ENCODE measurements at regions not wholly inside any gene's neighbourhood (a gene's known extent, or its start where the extent isn't known, plus 50 kb on each side); places are given as distances from the start of the nearest gene placed in this dataset.
"Not testable (repeated sequence)": the region's sequence is repeated elsewhere in the genome, so short reads cannot be mapped to it uniquely, and the experiment has no call there.

DNA sequence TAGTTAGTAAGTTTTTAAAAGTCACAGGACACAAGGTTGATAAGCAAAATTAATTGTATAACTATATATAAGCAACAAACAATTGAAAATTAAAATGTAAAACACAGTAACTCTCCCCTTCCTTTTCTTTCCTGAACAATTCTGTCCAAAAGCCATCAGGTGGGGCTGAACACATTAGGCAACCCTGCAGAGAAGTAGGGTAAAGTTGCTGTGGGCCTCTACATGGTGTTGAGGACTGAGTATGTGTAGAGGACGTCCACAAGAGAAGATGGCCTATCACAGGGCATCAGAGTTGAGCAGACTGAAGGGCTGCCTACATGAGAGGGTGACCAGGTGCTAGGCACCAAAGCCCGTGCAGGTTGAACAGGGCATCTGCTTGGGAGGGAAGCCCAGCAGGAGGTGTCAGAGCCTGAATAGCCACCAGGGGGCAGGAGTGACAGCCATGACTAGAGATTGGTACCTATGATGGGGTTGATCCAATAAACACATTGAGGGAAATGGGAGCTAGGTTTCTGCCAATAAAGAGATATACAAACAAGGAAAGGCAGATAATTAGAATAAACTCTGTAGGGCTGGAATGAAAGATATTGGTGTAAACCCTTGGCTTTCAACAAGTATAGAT, 415.1 kb downstream of the NPIPA8 start:
- ATAC-seq (ENCODE audit: low FRiP score) (no peak), DNase-seq (peak in 1 of 2 donors; percentile 47)
- Histone ChIP-seq H3K27me3 (ENCODE audit: control insufficient read depth in 1 of 2, insufficient read depth in 2 of 2, low read length in 1 of 2) (no peaks in the 10 kb centered on the region), H3K36me3 (ENCODE audit: control insufficient read depth in 1 of 2, insufficient read depth in 2 of 2, low read length in 1 of 2) (no peaks in the 10 kb centered on the region), H3K27ac (ENCODE audit: low read depth in 1 of 2, low read length in 2 of 2) (no peak overlapping the region), H3K4me3 (ENCODE audit: low read length in 2 of 2) (no peak overlapping the region), H3K4me1 (ENCODE audit: control insufficient read depth in 1 of 2, insufficient read depth in 2 of 2, low read length in 2 of 2) (no peaks in the 10 kb centered on the region), H3K9me3 (ENCODE audit: control insufficient read depth, low read length) (peaks cover 6% of the 10 kb centered on the region)
- intact Hi-C loops (cut with DNase I) = no loop called here
- WGBS, 2 donors = 57 to 68% methylated on average over 2 of the region's 2 CpGs

DNA sequence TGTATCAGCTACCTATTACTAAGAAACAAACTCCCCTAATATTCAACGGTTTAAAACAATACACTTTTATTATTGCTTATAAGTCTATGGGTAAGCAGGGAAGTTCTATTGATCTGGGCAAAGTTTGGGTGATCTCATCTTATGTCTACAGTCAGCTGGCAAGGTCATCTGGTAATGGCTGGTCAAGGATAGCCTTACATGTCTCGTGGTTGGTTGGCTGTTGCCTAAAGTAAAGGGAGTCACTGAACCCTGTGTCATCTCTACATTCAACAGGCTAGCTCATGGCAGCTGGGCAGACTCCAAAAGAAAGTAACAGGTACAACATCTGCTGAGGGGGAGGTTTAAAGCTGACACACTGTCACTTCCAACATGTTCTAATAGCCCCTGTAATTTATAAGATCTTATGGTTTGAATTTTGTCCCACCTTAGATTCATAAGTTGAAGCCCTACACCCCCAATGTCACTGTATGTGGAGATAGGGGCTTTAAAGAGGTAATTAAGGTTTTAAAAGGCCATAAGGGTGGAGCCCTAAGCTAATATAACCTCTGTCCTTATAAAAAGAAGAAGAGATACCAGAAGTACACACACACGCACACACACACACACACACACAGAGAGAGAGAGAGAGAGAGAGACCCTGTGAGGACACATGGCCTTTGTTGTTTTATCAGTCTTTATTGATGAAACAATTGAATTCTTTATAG, 419.1 kb downstream of the NPIPA8 start:
- Histone ChIP-seq H3K36me3 (ENCODE audit: control insufficient read depth in 1 of 2, insufficient read depth in 2 of 2, low read length in 1 of 2) (no peaks in the 10 kb centered on the region), H3K27ac (ENCODE audit: low read depth in 1 of 2, low read length in 2 of 2) (no peak overlapping the region), H3K27me3 (ENCODE audit: control insufficient read depth in 1 of 2, insufficient read depth in 2 of 2, low read length in 1 of 2) (no peaks in the 10 kb centered on the region), H3K4me3 (ENCODE audit: low read length in 2 of 2) (no peak overlapping the region), H3K4me1 (ENCODE audit: control insufficient read depth in 1 of 2, insufficient read depth in 2 of 2, low read length in 2 of 2) (no peaks in the 10 kb centered on the region), H3K9me3 (ENCODE audit: control insufficient read depth, low read length) (peaks cover 6% of the 10 kb centered on the region)
- DNase-seq (no peak), ATAC-seq (ENCODE audit: low FRiP score) (no peak)
- WGBS, 2 donors = 73 to 82% methylated on average over 3 of the region's 3 CpGs
- intact Hi-C loops (cut with DNase I) = no loop called here

DNA sequence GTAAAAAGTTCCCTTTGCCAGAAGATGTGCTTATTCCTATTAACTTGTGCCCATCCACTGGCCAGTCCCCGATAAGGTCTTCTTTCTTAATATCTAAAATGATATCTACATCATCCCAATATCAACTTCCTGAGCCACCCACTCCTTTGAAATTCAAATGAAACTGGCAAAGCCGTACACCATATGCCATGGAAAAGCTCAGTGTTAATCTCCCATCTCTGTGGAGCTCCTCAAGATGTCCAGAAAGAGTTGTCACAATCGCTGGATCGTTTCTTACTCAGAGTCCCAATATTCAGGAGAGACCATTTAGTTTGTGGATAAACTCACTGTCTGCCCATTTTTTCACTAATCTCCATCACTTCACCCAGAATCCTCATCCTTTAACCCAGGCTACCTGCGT, 420.7 kb downstream of the NPIPA8 start:
- DNase-seq (no peak), ATAC-seq (ENCODE audit: low FRiP score) (no peak)
- Histone ChIP-seq H3K4me3 (ENCODE audit: low read length in 2 of 2) (no peak overlapping the region), H3K4me1 (ENCODE audit: control insufficient read depth in 1 of 2, insufficient read depth in 2 of 2, low read length in 2 of 2) (no peaks in the 10 kb centered on the region), H3K27ac (ENCODE audit: low read depth in 1 of 2, low read length in 2 of 2) (no peak overlapping the region), H3K27me3 (ENCODE audit: control insufficient read depth in 1 of 2, insufficient read depth in 2 of 2, low read length in 1 of 2) (no peaks in the 10 kb centered on the region), H3K36me3 (ENCODE audit: control insufficient read depth in 1 of 2, insufficient read depth in 2 of 2, low read length in 1 of 2) (no peaks in the 10 kb centered on the region), H3K9me3 (ENCODE audit: control insufficient read depth, low read length) (peaks cover 2% of the 10 kb centered on the region)
- intact Hi-C loops (cut with DNase I) = no loop called here
- 83 to 88% methylated on average over 5 of the region's 5 CpGs for WGBS, 2 donors

DNA sequence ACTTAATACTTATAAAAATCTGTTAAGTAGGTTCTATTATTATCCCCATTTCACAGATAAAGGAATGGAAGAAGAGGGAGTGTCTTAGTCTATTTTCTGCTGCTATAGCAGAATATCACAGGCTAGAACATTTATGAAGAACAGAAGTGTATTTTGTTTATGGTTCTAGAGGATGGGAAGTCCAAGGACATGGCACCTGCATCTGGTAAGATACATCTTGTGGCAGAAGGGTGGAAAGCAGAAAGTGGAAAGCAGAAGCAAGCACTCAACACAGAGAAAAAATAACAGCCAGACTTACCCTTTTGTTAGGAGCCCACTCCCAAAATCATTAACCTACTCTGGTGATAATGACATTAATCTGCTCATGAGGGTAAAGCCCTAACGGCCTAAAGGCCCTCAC, 422.4 kb downstream of the NPIPA8 start:
- DNase-seq (no peak), ATAC-seq (ENCODE audit: low FRiP score) (no peak)
- Histone ChIP-seq H3K4me1 (ENCODE audit: control insufficient read depth in 1 of 2, insufficient read depth in 2 of 2, low read length in 2 of 2) (no peaks in the 10 kb centered on the region), H3K36me3 (ENCODE audit: control insufficient read depth in 1 of 2, insufficient read depth in 2 of 2, low read length in 1 of 2) (no peaks in the 10 kb centered on the region), H3K9me3 (ENCODE audit: control insufficient read depth, low read length) (peaks cover 2% of the 10 kb centered on the region), H3K4me3 (ENCODE audit: low read length in 2 of 2) (no peak overlapping the region), H3K27me3 (ENCODE audit: control insufficient read depth in 1 of 2, insufficient read depth in 2 of 2, low read length in 1 of 2) (no peaks in the 10 kb centered on the region), H3K27ac (ENCODE audit: low read depth in 1 of 2, low read length in 2 of 2) (no peak overlapping the region)
- intact Hi-C loops (cut with DNase I) = no loop called here
- WGBS, 2 donors = 72 to 87% methylated on average over 1 of the region's 1 CpG

- H3K4me3 ChIP-seq (ENCODE audit: low read length in 2 of 2); H3K4me1 ChIP-seq (ENCODE audit: control insufficient read depth in 1 of 2, insufficient read depth in 2 of 2, low read length in 2 of 2); ATAC-seq (ENCODE audit: low FRiP score); DNase-seq; H3K36me3 ChIP-seq (ENCODE audit: control insufficient read depth in 1 of 2, insufficient read depth in 2 of 2, low read length in 1 of 2); intact Hi-C loops (cut with DNase I); H3K27ac ChIP-seq (ENCODE audit: low read depth in 1 of 2, low read length in 2 of 2); H3K27me3 ChIP-seq (ENCODE audit: control insufficient read depth in 1 of 2, insufficient read depth in 2 of 2, low read length in 1 of 2); H3K9me3 ChIP-seq (ENCODE audit: control insufficient read depth, low read length): not testable (repeated sequence)
- no CpG with 5 or more reads among the region's 1 CpG for WGBS, 2 donors
Observed at GRCh38 chr16:17911578-17911977, 425.0 kb downstream of the NPIPA8 start.

- H3K36me3 ChIP-seq (ENCODE audit: control insufficient read depth in 1 of 2, insufficient read depth in 2 of 2, low read length in 1 of 2); DNase-seq; H3K4me1 ChIP-seq (ENCODE audit: control insufficient read depth in 1 of 2, insufficient read depth in 2 of 2, low read length in 2 of 2); H3K27me3 ChIP-seq (ENCODE audit: control insufficient read depth in 1 of 2, insufficient read depth in 2 of 2, low read length in 1 of 2); ATAC-seq (ENCODE audit: low FRiP score); H3K4me3 ChIP-seq (ENCODE audit: low read length in 2 of 2); H3K27ac ChIP-seq (ENCODE audit: low read depth in 1 of 2, low read length in 2 of 2); H3K9me3 ChIP-seq (ENCODE audit: control insufficient read depth, low read length); intact Hi-C loops (cut with DNase I): not testable (repeated sequence)
- 85 to 91% methylated on average over 5 to 10 of the region's 10 CpGs for WGBS, 2 donors
Observed at GRCh38 chr16:17906626-17907025, 429.9 kb downstream of the NPIPA8 start.

DNA sequence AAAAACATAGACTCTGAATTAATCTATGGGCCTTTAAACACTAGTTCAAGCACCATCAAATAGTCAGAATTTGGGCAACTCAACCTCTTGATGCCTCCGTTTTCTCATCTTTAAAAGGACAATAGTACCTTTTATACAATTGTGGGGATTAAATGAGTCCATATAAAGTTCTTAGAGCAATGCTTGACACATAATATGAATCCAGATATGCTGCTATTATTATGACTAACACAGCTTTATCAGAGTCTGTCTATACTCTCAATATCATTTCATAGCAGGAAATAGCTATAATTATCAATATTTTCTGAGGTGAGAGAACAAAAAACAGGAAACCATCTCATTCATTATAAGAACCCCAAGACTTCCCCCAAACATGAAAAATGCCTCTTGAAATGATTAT, 430.5 kb upstream of the XYLT1 start:
- no peak overlapping the region for H3K27ac ChIP-seq (ENCODE audit: low read depth in 1 of 2, low read length in 2 of 2)
- H3K36me3 ChIP-seq (ENCODE audit: control insufficient read depth in 1 of 2, insufficient read depth in 2 of 2, low read length in 1 of 2) = no peaks in the 10 kb centered on the region
- ATAC-seq (ENCODE audit: low FRiP score) (no peak), DNase-seq (no peak)
- no peaks in the 10 kb centered on the region for H3K4me1 ChIP-seq (ENCODE audit: control insufficient read depth in 1 of 2, insufficient read depth in 2 of 2, low read length in 2 of 2)
- WGBS, 2 donors = 80 to 81% methylated on average over 1 of the region's 1 CpG
- H3K9me3 ChIP-seq (ENCODE audit: control insufficient read depth, low read length) = peaks cover 1% of the 10 kb centered on the region
- intact Hi-C loops (cut with DNase I) = no loop called here
- H3K4me3 ChIP-seq (ENCODE audit: low read length in 2 of 2) = no peak overlapping the region
- H3K27me3 ChIP-seq (ENCODE audit: control insufficient read depth in 1 of 2, insufficient read depth in 2 of 2, low read length in 1 of 2) = no peaks in the 10 kb centered on the region

DNA sequence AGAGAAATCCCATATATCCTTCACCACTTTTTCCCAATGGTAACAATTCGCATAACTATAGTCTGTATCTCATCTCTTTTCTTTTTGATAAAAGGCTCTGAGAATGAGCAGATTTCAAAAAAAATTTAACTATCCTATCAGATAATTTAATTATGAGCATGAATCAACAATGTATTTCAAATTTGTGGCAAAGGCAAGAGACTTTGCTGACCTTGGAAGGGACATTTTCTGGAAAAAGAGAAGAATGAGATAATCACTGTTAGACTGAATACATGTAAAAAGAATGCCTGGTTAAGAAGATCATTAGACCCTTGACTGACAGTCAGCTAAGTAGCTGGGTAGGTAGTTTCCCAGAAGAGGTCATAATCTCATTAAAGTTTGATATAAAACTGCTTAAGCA, 428.4 kb upstream of the XYLT1 start:
- intact Hi-C loops (cut with DNase I) = no loop called here
- no peak for ATAC-seq (ENCODE audit: low FRiP score)

GRCh38 chr16:17887963-17888362, 417.2 kb upstream of the XYLT1 start:
- ATAC-seq (ENCODE audit: low FRiP score) (no peak), DNase-seq (no peak)
- H3K36me3 ChIP-seq (ENCODE audit: control insufficient read depth in 1 of 2, insufficient read depth in 2 of 2, low read length in 1 of 2) = no peaks in the 10 kb centered on the region
- intact Hi-C loops (cut with DNase I) = no loop called here
- H3K4me3 ChIP-seq (ENCODE audit: low read length in 2 of 2) = no peak overlapping the region
- H3K9me3 ChIP-seq (ENCODE audit: control insufficient read depth, low read length) = no peaks in the 10 kb centered on the region
- no peaks in the 10 kb centered on the region for H3K27me3 ChIP-seq (ENCODE audit: control insufficient read depth in 1 of 2, insufficient read depth in 2 of 2, low read length in 1 of 2)
- 87 to 90% methylated on average over 3 of the region's 3 CpGs for WGBS, 2 donors
- H3K27ac ChIP-seq (ENCODE audit: low read depth in 1 of 2, low read length in 2 of 2) = no peak overlapping the region
- H3K4me1 ChIP-seq (ENCODE audit: control insufficient read depth in 1 of 2, insufficient read depth in 2 of 2, low read length in 2 of 2) = no peaks in the 10 kb centered on the region

More for the DNA sequence above, 428.4 kb upstream of the XYLT1 start:
- Histone ChIP-seq H3K9me3 (ENCODE audit: control insufficient read depth, low read length) (no peaks in the 10 kb centered on the region), H3K27me3 (ENCODE audit: control insufficient read depth in 1 of 2, insufficient read depth in 2 of 2, low read length in 1 of 2) (no peaks in the 10 kb centered on the region), H3K4me1 (ENCODE audit: control insufficient read depth in 1 of 2, insufficient read depth in 2 of 2, low read length in 2 of 2) (no peaks in the 10 kb centered on the region), H3K36me3 (ENCODE audit: control insufficient read depth in 1 of 2, insufficient read depth in 2 of 2, low read length in 1 of 2) (no peaks in the 10 kb centered on the region), H3K4me3 (ENCODE audit: low read length in 2 of 2) (no peak overlapping the region), H3K27ac (ENCODE audit: low read depth in 1 of 2, low read length in 2 of 2) (no peak overlapping the region)
- DNase-seq = no peak
- WGBS, 2 donors = 64 to 78% methylated on average over 1 of the region's 1 CpG
